Activated naive CD4-positive, alpha-beta T cell treated with anti-CD3 and anti-CD28 coated beads, Interleukin-2, amount 50 U/mL, for 72 hours (primary cell): ENCODE measurements at regions not wholly inside any gene's neighbourhood (a gene's known extent, or its start where the extent isn't known, plus 50 kb on each side); places are given as distances from the start of the nearest gene placed in this dataset.
"Not testable (repeated sequence)": the region's sequence is repeated elsewhere in the genome, so short reads cannot be mapped to it uniquely, and the experiment has no call there.

Experiments
- ATAC-seq, 2 donors: fragments of 150-1000 bp; cut with Tn5 transposase; 2 replicates each; pipeline ENCODE4 v1.10.0; 2021; ENCODE audit warnings: mild to moderate bottlenecking in 2 of 2, moderate library complexity in 2 of 2
- DNase-seq, 2 donors: peaks; one replicate each; pipeline ENCODE4 v3.0.0; 2021 to 2022; ENCODE audit warnings: low spot score in 2 of 2
- H3K27ac Mint-ChIP-seq, 2 donors: one replicate each; pipeline ENCODE4 v1.8.0; 2022; ENCODE audit warnings: mild to moderate bottlenecking in 2 of 2, mixed read lengths in 2 of 2
- H3K36me3 Mint-ChIP-seq, 2 donors: one replicate each; pipeline ENCODE4 v1.8.0; 2022; ENCODE audit warnings: mixed read lengths in 2 of 2
- H3K9me3 Mint-ChIP-seq, 2 donors: one replicate each; pipeline ENCODE4 v1.8.0; 2022; ENCODE audit warnings: mixed read lengths in 2 of 2

GRCh38 chr15:95669146-95669922, 661.2 kb upstream of the NR2F2 start:
- H3K9me3 Mint-ChIP-seq = peaks cover 0 to 4% of the 10 kb centered on the region in 2 donors
- no peak overlapping the region for H3K27ac Mint-ChIP-seq
- no peaks in the 10 kb centered on the region for H3K36me3 Mint-ChIP-seq
- ATAC-seq (no peak), DNase-seq (no peak)

DNA sequence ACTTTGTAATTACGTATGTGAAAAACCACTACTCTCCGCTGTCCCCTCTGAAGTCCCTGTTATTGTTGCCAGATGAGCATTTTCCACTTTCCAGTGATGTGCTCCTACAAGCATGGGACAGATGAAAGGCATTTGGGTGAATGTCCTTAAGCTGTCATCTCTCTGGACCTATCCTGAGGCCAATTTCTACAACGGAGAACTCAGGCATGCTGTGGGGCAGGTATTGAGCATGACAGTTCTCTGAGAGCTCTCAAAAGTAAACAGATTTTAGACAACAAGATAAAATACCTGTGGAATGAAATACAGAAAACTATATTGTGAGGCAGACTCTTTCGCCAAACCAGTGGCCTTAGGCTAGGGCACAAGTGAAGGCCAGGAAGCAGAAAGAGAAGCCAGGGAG, 656.5 kb upstream of the NR2F2 start:
- DNase-seq = no peak
- peaks cover 4 to 9% of the 10 kb centered on the region in 2 donors for H3K9me3 Mint-ChIP-seq
- no peaks in the 10 kb centered on the region for H3K36me3 Mint-ChIP-seq
- no peak overlapping the region for H3K27ac Mint-ChIP-seq
- no peak for ATAC-seq

DNA sequence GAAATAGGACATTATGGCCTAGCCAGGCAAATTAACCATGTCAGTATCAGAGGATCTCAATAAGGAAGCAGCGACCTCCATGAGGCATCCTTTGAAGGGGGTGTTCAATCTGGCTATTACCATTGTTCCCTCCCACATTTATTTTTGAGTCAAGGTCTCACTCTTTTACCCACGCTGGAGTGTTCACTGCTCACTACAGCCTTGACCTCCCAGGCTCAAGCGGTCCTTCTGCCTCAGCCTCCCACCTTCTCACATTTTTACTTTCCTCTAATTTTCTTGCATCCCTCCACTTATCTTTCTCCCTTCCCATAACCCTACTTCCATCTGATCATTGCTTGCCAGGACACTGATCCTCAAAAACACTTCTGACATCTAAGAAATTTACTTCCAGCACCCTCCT, 654.0 kb upstream of the NR2F2 start:
- no peaks in the 10 kb centered on the region for H3K36me3 Mint-ChIP-seq
- no peak overlapping the region for H3K27ac Mint-ChIP-seq
- DNase-seq (no peak), ATAC-seq (no peak)
- peaks cover 4 to 5% of the 10 kb centered on the region in 2 donors for H3K9me3 Mint-ChIP-seq

DNA sequence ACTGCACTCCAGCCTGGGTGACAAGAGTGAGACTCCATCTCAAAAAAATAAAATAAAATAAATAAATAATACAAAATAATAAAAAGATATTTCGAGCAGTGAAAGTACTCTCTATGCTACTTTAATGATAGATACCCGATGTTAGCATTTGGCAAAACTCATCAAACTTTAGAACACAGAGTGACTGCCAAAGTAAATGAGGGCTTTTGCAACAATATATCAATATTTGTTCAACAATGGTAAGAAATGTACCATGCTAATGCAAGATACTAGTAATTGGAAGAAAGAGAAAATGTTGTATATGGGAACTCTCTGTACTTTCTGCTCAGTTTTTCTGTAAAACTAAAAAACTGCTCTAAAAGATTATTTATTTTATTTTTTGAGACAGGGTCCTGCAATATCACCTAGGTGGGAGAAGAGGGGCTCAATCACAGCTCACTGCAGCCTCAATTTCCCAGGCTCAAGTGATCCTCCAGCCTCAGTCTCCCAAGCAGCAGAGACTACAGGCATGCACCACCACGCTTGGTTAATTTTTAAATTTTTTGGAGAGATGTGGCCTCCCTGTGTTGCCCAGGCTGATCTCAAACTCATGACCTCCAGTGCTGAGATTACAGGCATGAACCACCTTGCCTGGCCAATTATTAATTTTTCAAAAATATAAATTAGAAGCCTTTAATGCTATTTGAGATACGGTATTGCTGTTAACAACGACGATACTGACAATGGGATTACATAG, 650.5 kb upstream of the NR2F2 start:
- H3K9me3 Mint-ChIP-seq = peaks cover 4 to 10% of the 10 kb centered on the region in 2 donors
- H3K27ac Mint-ChIP-seq = no peak overlapping the region
- no peak for ATAC-seq
- DNase-seq = no peak
- no peaks in the 10 kb centered on the region for H3K36me3 Mint-ChIP-seq

DNA sequence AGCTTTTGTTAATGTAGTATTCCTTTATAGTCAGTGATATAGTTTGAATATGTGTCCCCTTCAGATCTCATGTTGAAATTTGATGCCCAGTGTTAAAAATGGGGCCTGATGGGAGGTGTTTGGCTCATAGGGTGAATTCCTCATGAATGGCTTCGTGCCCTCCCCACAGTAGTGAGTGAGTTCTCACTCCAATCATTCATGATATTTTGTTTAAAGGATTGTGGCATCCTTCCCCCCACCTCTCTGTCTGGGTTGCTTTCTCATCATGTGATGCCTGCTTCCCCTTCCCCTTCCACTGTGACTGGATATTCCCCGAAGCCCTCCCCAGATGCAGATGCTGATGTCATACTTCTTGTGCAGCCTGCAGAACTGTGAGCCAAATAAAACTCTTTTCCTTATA, 649.8 kb upstream of the NR2F2 start:
- DNase-seq (no peak), ATAC-seq (no peak)
- no peak overlapping the region for H3K27ac Mint-ChIP-seq
- H3K36me3 Mint-ChIP-seq = no peaks in the 10 kb centered on the region
- H3K9me3 Mint-ChIP-seq = peaks cover under 1 to 6% of the 10 kb centered on the region in 2 donors

GRCh38 chr15:95681836-95682544, 648.5 kb upstream of the NR2F2 start:
- ATAC-seq = no peak
- Mint-ChIP-seq H3K36me3 (no peaks in the 10 kb centered on the region), H3K9me3 (peaks cover 0 to 5% of the 10 kb centered on the region in 2 donors), H3K27ac (no peak overlapping the region)
- DNase-seq = no peak

DNA sequence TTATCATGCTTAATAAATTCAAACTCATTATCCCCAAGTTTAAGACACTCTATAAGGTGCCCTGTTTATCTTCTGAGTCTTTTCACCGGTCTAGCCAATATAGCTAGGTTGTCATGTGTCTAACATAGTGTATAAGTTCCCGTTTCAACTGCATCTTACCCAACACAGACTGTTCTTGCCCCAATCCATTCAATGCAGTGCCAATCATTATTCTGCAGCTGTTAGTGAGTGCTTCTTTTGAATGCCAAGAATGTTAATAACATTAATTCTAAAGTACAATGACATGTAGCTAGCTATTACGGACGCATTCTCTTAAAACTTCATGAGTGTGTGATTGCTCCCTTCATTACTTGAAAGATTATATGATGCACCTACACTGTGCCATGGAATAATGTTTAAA, 646.4 kb upstream of the NR2F2 start:
- DNase-seq (no peak), ATAC-seq (no peak)
- Mint-ChIP-seq H3K9me3 (peaks cover 0 to 5% of the 10 kb centered on the region in 2 donors), H3K36me3 (no peaks in the 10 kb centered on the region), H3K27ac (no peak overlapping the region)

DNA sequence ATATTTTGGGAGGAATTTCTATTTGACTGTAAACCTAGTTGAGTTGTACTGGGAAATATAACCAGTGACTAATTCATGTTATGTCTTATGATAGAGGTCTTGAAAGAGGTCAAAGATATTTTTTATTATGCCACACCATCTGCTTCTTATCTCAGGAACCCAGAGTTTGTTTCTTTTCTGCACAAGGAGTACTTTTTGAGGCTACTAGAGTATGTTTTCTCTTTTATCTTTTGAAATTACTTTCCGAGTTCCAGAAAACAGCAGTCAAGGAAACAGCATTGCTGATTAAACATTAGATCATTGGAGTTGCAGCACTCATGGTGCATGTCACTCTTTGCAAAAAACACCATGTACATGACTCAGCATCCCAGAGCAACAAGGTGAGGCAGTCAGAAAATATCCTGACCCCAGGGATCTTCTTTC, 645.8 kb upstream of the NR2F2 start:
- peaks cover 0 to 5% of the 10 kb centered on the region in 2 donors for H3K9me3 Mint-ChIP-seq
- H3K27ac Mint-ChIP-seq = no peak overlapping the region
- no peak for ATAC-seq
- DNase-seq = no peak
- no peaks in the 10 kb centered on the region for H3K36me3 Mint-ChIP-seq

DNA sequence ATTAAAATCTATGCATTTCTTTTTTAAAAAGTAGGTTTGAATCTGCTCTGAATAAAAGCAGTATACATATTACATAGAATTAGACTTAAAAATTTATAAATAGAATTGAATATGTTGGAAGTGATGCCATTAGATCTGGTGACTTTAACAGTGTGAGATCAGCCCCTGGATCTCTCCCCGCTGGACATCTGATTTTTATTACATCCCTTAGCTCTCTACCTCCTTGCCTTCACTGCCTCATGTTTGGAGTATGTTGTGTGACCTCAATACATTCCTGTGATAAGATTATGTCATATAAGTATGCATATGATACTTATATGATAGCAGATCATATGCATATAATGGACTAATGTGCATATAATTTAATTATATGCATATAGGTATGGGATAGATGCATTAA, 643.4 kb upstream of the NR2F2 start:
- DNase-seq (no peak), ATAC-seq (no peak)
- Mint-ChIP-seq H3K9me3 (peaks cover 0 to 5% of the 10 kb centered on the region in 2 donors), H3K36me3 (no peaks in the 10 kb centered on the region), H3K27ac (no peak overlapping the region)

DNA sequence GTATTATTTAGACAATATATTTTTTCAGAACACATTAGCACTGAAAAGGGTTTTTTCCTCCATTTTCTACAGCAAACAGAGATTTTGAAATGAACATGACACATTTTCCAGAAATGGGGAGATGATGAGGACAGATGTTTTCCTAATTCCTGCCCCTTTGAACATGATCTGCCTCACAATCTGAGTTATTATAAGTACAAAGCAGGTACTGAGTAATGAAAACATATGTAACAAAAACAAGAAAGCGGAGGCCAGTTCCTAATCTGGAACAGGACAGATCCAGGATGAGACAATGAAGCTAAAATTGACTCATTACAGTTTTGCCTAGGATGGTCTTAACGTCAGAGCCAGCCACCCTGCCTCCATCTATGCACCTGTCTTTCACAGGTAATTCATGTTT, 642.8 kb upstream of the NR2F2 start:
- ATAC-seq (no peak), DNase-seq (no peak)
- no peak overlapping the region for H3K27ac Mint-ChIP-seq
- no peaks in the 10 kb centered on the region for H3K36me3 Mint-ChIP-seq
- H3K9me3 Mint-ChIP-seq = peaks cover 0 to 5% of the 10 kb centered on the region in 2 donors

GRCh38 chr15:95690631-95691340, 639.7 kb upstream of the NR2F2 start:
- no peak for DNase-seq
- Mint-ChIP-seq H3K27ac (no peak overlapping the region), H3K36me3 (peaks cover 6 to 16% of the 10 kb centered on the region in 2 donors), H3K9me3 (peaks cover 10 to 14% of the 10 kb centered on the region in 2 donors)
- peak in 1 of 2 donors; percentile 64 for ATAC-seq

DNA sequence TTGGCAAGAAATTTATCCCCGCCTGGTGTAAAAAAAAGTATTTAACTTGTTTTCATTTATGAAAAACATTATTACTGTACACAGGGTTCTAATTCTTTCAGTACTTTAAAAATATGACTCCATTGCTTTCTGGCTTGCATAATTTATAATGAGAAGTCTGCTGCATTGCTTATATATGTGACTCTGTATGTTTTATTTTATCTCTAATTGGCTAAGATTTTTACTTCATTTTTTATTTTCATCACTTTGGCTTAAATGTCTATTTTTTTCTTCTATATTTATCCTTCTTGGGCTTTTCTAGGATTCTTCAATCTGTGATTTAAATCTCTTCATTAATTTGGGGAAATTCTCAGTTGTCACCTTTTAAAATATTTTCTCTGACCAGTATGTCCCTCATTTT, 636.6 kb upstream of the NR2F2 start:
- peaks cover 7 to 17% of the 10 kb centered on the region in 2 donors for H3K36me3 Mint-ChIP-seq
- H3K27ac Mint-ChIP-seq = no peak overlapping the region
- ATAC-seq (no peak), DNase-seq (no peak)
- H3K9me3 Mint-ChIP-seq = peaks cover 11 to 15% of the 10 kb centered on the region in 2 donors

DNA sequence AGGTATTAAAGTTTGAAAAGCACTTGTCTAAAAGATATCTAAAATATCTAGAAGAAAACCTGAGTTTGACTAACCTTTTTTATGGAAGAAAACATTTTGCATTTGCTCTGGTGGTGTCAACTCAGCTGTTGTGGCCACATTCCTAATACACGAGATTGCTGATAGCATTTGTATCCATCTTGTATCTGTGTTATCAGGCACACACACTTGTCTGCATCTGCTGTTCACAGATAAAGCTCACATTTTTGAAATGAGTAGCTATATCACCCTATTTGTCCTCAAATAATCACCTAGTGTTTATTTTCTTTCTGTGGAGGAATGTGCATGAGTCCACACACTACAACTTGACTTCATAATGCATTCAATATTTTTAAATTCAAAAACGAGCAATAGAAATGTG, 632.3 kb upstream of the NR2F2 start:
- Mint-ChIP-seq H3K36me3 (peaks cover 35 to 40% of the 10 kb centered on the region in 2 donors), H3K27ac (no peak overlapping the region), H3K9me3 (peaks cover 32 to 37% of the 10 kb centered on the region in 2 donors)
- ATAC-seq = no peak
- no peak for DNase-seq

DNA sequence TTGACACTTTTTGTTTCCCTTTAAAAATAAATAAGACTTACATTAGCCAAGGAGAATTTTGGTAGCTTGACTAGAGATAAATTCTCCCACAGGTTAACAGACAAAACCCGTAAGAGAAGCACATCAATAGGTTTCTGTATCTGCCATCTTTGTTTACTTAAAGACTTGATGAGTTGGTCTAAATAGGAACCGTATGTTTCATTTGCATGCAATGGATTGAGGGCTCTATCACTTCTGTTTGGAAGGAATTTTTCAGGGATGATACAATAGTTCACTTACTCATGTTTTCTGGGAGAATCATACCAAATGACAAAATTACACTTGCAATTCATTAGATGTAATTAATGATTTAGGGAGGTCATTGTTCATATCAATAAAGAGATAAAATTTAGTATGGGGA, 631.5 kb upstream of the NR2F2 start:
- H3K9me3 Mint-ChIP-seq = peaks cover 31 to 35% of the 10 kb centered on the region in 2 donors
- DNase-seq = no peak
- H3K27ac Mint-ChIP-seq = no peak overlapping the region
- ATAC-seq = no peak
- peaks cover 34 to 38% of the 10 kb centered on the region in 2 donors for H3K36me3 Mint-ChIP-seq

DNA sequence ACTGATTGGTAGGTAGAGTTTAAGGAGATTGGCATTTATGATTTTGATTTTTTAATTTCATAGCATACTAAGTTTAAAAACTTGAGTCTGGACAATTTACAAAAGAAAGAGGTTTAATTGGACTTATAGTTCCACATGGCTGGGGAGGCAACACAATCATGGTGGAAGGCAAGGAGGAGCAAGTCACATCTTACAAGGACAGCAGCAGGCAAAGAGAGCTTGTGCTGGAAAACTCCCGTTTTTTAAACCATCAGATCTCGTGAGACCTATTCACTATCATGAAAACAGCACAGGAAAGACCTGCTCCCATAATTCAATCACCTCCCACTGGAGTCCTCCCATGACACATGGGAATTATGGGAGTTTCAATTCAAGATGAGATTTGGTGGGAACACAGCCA, 630.9 kb upstream of the NR2F2 start:
- Mint-ChIP-seq H3K27ac (no peak overlapping the region), H3K36me3 (peaks cover 30 to 32% of the 10 kb centered on the region in 2 donors), H3K9me3 (peaks cover 26 to 34% of the 10 kb centered on the region in 2 donors)
- ATAC-seq (no peak), DNase-seq (no peak)

GRCh38 chr15:95700692-95701091, 629.8 kb upstream of the NR2F2 start:
- not testable (repeated sequence) for DNase-seq, ATAC-seq, H3K27ac Mint-ChIP-seq
- H3K9me3 Mint-ChIP-seq = peaks cover 29 to 32% of the 10 kb centered on the region in 2 donors
- peaks cover 25 to 30% of the 10 kb centered on the region in 2 donors for H3K36me3 Mint-ChIP-seq
